ENCODE measurements at regions not wholly inside any gene's neighbourhood (a gene's known extent, or its start where the extent isn't known, plus 50 kb on each side); places are given as distances from the start of the nearest gene placed in this dataset.
"Not testable (repeated sequence)": the region's sequence is repeated elsewhere in the genome, so short reads cannot be mapped to it uniquely, and the experiment has no call there.

GRCh38 chr3:26064297-26064696 lies 274.4 kb downstream of the OXSM start:
- DNase-seq (ENCODE audit: low spot score), result no peak

GRCh38 chr3:26068890-26069289 lies 279.0 kb downstream of the OXSM start:
- no peak for DNase-seq (ENCODE audit: low spot score)

- DNase-seq (ENCODE audit: low spot score), result no peak
Measured at GRCh38 chr3:26070854-26071253, 281.0 kb downstream of the OXSM start.

- no peak for DNase-seq (ENCODE audit: low spot score)
Measured at GRCh38 chr3:26074080-26074479, 284.2 kb downstream of the OXSM start.

GRCh38 chr3:26078539-26078938 lies 288.6 kb downstream of the OXSM start:
- no peak for DNase-seq (ENCODE audit: low spot score)

- DNase-seq (ENCODE audit: low spot score), result no peak
Measured at GRCh38 chr3:26081166-26081565, 291.3 kb downstream of the OXSM start.

GRCh38 chr3:26081806-26082205 lies 291.9 kb downstream of the OXSM start:
- DNase-seq (ENCODE audit: low spot score), result no peak

- no peak for DNase-seq (ENCODE audit: low spot score)
Measured at GRCh38 chr3:26082911-26083310, 293.0 kb downstream of the OXSM start.

GRCh38 chr3:26084629-26085028 lies 294.7 kb downstream of the OXSM start:
- DNase-seq (ENCODE audit: low spot score), result no peak

GRCh38 chr3:26087751-26088150 lies 297.9 kb downstream of the OXSM start:
- DNase-seq (ENCODE audit: low spot score), result no peak

- DNase-seq (ENCODE audit: low spot score), result no peak
Measured at GRCh38 chr3:26089249-26089648, 299.4 kb downstream of the OXSM start.

GRCh38 chr3:26090589-26090988 lies 300.7 kb downstream of the OXSM start:
- DNase-seq (ENCODE audit: low spot score), result no peak

GRCh38 chr3:26091096-26091495 lies 301.2 kb downstream of the OXSM start:
- DNase-seq (ENCODE audit: low spot score), result no peak

- no peak for DNase-seq (ENCODE audit: low spot score)
Measured at GRCh38 chr3:26091626-26092025, 301.7 kb downstream of the OXSM start.

GRCh38 chr3:26097111-26097510 lies 307.2 kb downstream of the OXSM start:
- DNase-seq (ENCODE audit: low spot score), result not testable (repeated sequence)

- DNase-seq (ENCODE audit: low spot score), result no peak
Measured at GRCh38 chr3:26099692-26100091, 309.8 kb downstream of the OXSM start.

GRCh38 chr3:26100176-26100575 lies 310.3 kb downstream of the OXSM start:
- no peak for DNase-seq (ENCODE audit: low spot score)

- DNase-seq (ENCODE audit: low spot score), result no peak
Measured at GRCh38 chr3:26102376-26102775, 312.5 kb downstream of the OXSM start.

- no peak for DNase-seq (ENCODE audit: low spot score)
Measured at GRCh38 chr3:26104851-26105251, 315.0 kb downstream of the OXSM start.

GRCh38 chr3:26105261-26105660 lies 315.4 kb downstream of the OXSM start:
- no peak for DNase-seq (ENCODE audit: low spot score)

GRCh38 chr3:26106228-26106627 lies 316.3 kb downstream of the OXSM start:
- DNase-seq (ENCODE audit: low spot score), result no peak

- DNase-seq (ENCODE audit: low spot score), result no peak
Measured at GRCh38 chr3:26108846-26109489, 319.1 kb downstream of the OXSM start.

- DNase-seq (ENCODE audit: low spot score), result no peak
Measured at GRCh38 chr3:26114851-26115250, 325.0 kb downstream of the OXSM start.

GRCh38 chr3:26118165-26118564 lies 328.3 kb downstream of the OXSM start:
- DNase-seq (ENCODE audit: low spot score), result no peak
